ENCODE measurements at regions not wholly inside any gene's neighbourhood (a gene's known extent, or its start where the extent isn't known, plus 50 kb on each side); places are given as distances from the start of the nearest gene placed in this dataset.

- TF ChIP-seq STAT6 (CRISPR knock-in tag; conservative IDR thresholded peaks at IDR 0.05; ENCODE audit: low read depth) (no peak), MAX (CRISPR knock-in tag; IDR thresholded peaks at IDR 0.05) (no peak), ESRRA (CRISPR knock-in tag; IDR thresholded peaks at IDR 0.05; ENCODE audit: borderline replicate concordance) (no peak), OVOL2 (CRISPR knock-in tag; IDR thresholded peaks at IDR 0.05; ENCODE audit: borderline replicate concordance) (no peak), NFE2L1 (CRISPR knock-in tag; IDR thresholded peaks at IDR 0.05) (no peak), CTCF (IDR thresholded peaks at IDR 0.05) (no peak), ZBTB21 (CRISPR knock-in tag; IDR thresholded peaks at IDR 0.05; ENCODE audit: borderline replicate concordance) (no peak), ZNF423 (CRISPR knock-in tag; IDR thresholded peaks at IDR 0.05) (no peak), PREB (CRISPR knock-in tag; IDR thresholded peaks at IDR 0.05; ENCODE audit: borderline replicate concordance) (no peak), ZNF416 (CRISPR knock-in tag; IDR thresholded peaks at IDR 0.05) (no peak)
Observed at GRCh38 chrX:63918611-63919010, 133.6 kb upstream of the ARHGEF9 start.

Data from WTC11 (cell line).